Pons (tissue), 1 donor: ENCODE measurements at regions not wholly inside any gene's neighbourhood (a gene's known extent, or its start where the extent isn't known, plus 50 kb on each side); places are given as distances from the start of the nearest gene placed in this dataset.
"Not testable (repeated sequence)": the region's sequence is repeated elsewhere in the genome, so short reads cannot be mapped to it uniquely, and the experiment has no call there.

ENCODE experiments used
- DNase-seq: peaks from one replicate; pipeline ENCODE4 v3.0.0-alpha.2; 2016; ENCODE audit warnings: low spot score

GRCh38 chr7:46134385-46134784, 213.3 kb upstream of the IGFBP3 start:
- DNase-seq, result no peak

- no peak for DNase-seq
These were observed 212.7 kb upstream of the IGFBP3 start for GRCh38 chr7:46133751-46134150.

GRCh38 chr7:46133072-46133471, 212.0 kb upstream of the IGFBP3 start:
- no peak for DNase-seq

GRCh38 chr7:46131916-46132795, 211.1 kb upstream of the IGFBP3 start:
- no peak for DNase-seq

GRCh38 chr7:46129831-46130230, 208.8 kb upstream of the IGFBP3 start:
- peak; percentile 12 for DNase-seq

- DNase-seq, result no peak
These were observed 206.7 kb upstream of the IGFBP3 start for GRCh38 chr7:46127814-46128213.

GRCh38 chr7:46126675-46127300, 205.7 kb upstream of the IGFBP3 start:
- DNase-seq, result no peak

GRCh38 chr7:46123756-46124343, 202.8 kb upstream of the IGFBP3 start:
- DNase-seq, result no peak

- DNase-seq, result no peak
These were observed 194.3 kb upstream of the IGFBP3 start for GRCh38 chr7:46115410-46115809.

GRCh38 chr7:46109437-46109836, 188.4 kb upstream of the IGFBP3 start:
- DNase-seq, result no peak

- DNase-seq, result no peak
These were observed 187.2 kb upstream of the IGFBP3 start for GRCh38 chr7:46108272-46108671.

GRCh38 chr7:46107610-46108217, 186.6 kb upstream of the IGFBP3 start:
- DNase-seq, result no peak

- DNase-seq, result no peak
These were observed 179.4 kb upstream of the IGFBP3 start for GRCh38 chr7:46100521-46100920.

GRCh38 chr7:46099076-46099475, 178.0 kb upstream of the IGFBP3 start:
- DNase-seq, result no peak

GRCh38 chr7:46091071-46091470, 170.0 kb upstream of the IGFBP3 start:
- DNase-seq, result no peak

GRCh38 chr7:46089281-46089680, 168.2 kb upstream of the IGFBP3 start:
- no peak for DNase-seq

GRCh38 chr7:46088486-46088885, 167.4 kb upstream of the IGFBP3 start:
- DNase-seq, result not testable (repeated sequence)

- no peak for DNase-seq
These were observed 159.6 kb upstream of the IGFBP3 start for GRCh38 chr7:46080595-46081159.

GRCh38 chr7:46079421-46079820, 158.3 kb upstream of the IGFBP3 start:
- DNase-seq, result no peak

- DNase-seq, result no peak
These were observed 155.5 kb upstream of the IGFBP3 start for GRCh38 chr7:46076527-46076926.

GRCh38 chr7:46072722-46073121, 151.7 kb upstream of the IGFBP3 start:
- no peak for DNase-seq

GRCh38 chr7:46071601-46072000, 150.5 kb upstream of the IGFBP3 start:
- no peak for DNase-seq
